IMR-90 (cell line): ENCODE measurements at regions not wholly inside any gene's neighbourhood (a gene's known extent, or its start where the extent isn't known, plus 50 kb on each side); places are given as distances from the start of the nearest gene placed in this dataset.

ENCODE experiments used
- BHLHE40 ChIP-seq: fragments of 150-350 bp; IDR thresholded peaks from 2 replicates; pipeline ENCODE4 v1.6.1; 2016; ENCODE audit warnings: mild to moderate bottlenecking, low read depth, low read length
- CTCF ChIP-seq: conservative IDR thresholded peaks from 2 replicates; pipeline ENCODE4 v1.5.1; 2012; ENCODE audit warnings: mild to moderate bottlenecking, low read depth, low read length, improper control_type of control experiment
- POLR2A ChIP-seq: IDR thresholded peaks from 2 replicates; pipeline ENCODE4 v1.6.1; 2012; ENCODE audit warnings: mild to moderate bottlenecking, low read depth, low read length

DNA sequence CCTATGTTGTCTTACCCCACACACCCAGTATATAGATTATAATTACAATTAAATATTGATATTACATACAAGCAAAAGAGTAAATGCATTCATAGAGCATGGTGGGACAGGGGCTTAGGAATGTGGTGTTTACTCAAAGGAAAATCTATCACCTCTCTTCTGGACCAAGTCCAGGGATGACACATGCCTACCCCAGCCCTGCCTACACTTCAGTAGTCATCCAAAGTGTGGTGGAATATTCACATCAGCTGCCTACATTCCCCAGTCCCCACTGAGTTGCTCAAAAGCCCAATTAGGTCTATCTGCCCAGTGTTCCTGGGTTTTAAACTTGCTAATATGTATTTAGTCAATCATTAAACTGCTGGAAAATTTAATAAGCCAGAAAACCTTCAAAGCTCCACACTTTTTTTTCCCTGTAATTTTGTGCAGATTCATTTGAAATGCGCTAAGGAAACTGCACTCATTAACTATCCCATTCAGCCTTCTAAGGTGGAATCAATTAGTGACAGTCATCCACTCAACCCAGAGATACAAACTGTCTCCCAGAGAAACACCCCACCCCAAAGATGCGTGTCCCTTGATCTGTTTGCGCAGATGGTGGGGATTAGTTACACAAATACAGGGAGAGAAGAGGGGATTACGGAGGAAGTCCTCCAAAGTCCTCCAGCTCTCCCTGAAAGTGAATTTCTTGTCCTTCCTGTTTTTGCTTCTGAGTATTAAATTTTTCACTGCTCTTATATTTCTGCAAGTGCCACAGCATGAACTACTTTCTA, 91.7 kb upstream of the KDR start:
- TF ChIP-seq POLR2A, result no peak
- no peak for TF ChIP-seq CTCF
- TF ChIP-seq BHLHE40, result no peak
